GM19023 (cell line): ENCODE measurements at regions not wholly inside any gene's neighbourhood (a gene's known extent, or its start where the extent isn't known, plus 50 kb on each side); places are given as distances from the start of the nearest gene placed in this dataset.

Source experiments
- ATAC-seq: cut with Tn5 transposase; IDR thresholded peaks from one replicate; pipeline ENCODE4 v1.9.1; 2021; ENCODE audit warnings: mild to moderate bottlenecking, moderate library complexity; ENCODE audit not compliant: unreplicated experiment

- ATAC-seq, result no peak
These were observed 205.8 kb upstream of the LYPLAL1 start for GRCh38 chr1:218967836-218968235.

- ATAC-seq, result no peak
These were observed 204.7 kb upstream of the LYPLAL1 start for GRCh38 chr1:218969006-218969405.

GRCh38 chr1:218970397-218970990, 203.2 kb upstream of the LYPLAL1 start:
- no peak for ATAC-seq

GRCh38 chr1:218971156-218971555, 202.5 kb upstream of the LYPLAL1 start:
- no peak for ATAC-seq

- ATAC-seq, result no peak
These were observed 192.8 kb upstream of the LYPLAL1 start for GRCh38 chr1:218980881-218981280.

- no peak for ATAC-seq
These were observed 191.2 kb upstream of the LYPLAL1 start for GRCh38 chr1:218982482-218982881.

GRCh38 chr1:218983433-218983832, 190.2 kb upstream of the LYPLAL1 start:
- ATAC-seq, result no peak

- ATAC-seq, result no peak
These were observed 189.8 kb upstream of the LYPLAL1 start for GRCh38 chr1:218983848-218984247.

GRCh38 chr1:218985424-218985984, 188.2 kb upstream of the LYPLAL1 start:
- ATAC-seq, result no peak

- no peak for ATAC-seq
These were observed 186.9 kb upstream of the LYPLAL1 start for GRCh38 chr1:218986816-218987215.

GRCh38 chr1:218990019-218990418, 183.7 kb upstream of the LYPLAL1 start:
- no peak for ATAC-seq

GRCh38 chr1:218991089-218991488, 182.6 kb upstream of the LYPLAL1 start:
- no peak for ATAC-seq

GRCh38 chr1:218994615-218995014, 179.1 kb upstream of the LYPLAL1 start:
- ATAC-seq, result no peak

GRCh38 chr1:218995091-218995665, 178.5 kb upstream of the LYPLAL1 start:
- ATAC-seq, result no peak

- no peak for ATAC-seq
These were observed 177.3 kb upstream of the LYPLAL1 start for GRCh38 chr1:218996362-218996761.

GRCh38 chr1:219000005-219000404, 173.7 kb upstream of the LYPLAL1 start:
- no peak for ATAC-seq

- ATAC-seq, result no peak
These were observed 173.0 kb upstream of the LYPLAL1 start for GRCh38 chr1:219000631-219001030.

- no peak for ATAC-seq
These were observed 163.0 kb upstream of the LYPLAL1 start for GRCh38 chr1:219010720-219011119.

- ATAC-seq, result no peak
These were observed 153.3 kb upstream of the LYPLAL1 start for GRCh38 chr1:219020386-219020785.

- ATAC-seq, result no peak
These were observed 152.8 kb upstream of the LYPLAL1 start for GRCh38 chr1:219020846-219021245.

- no peak for ATAC-seq
These were observed 146.5 kb upstream of the LYPLAL1 start for GRCh38 chr1:219027146-219027673.

- ATAC-seq, result no peak
These were observed 141.9 kb upstream of the LYPLAL1 start for GRCh38 chr1:219031809-219032208.
